GM18858 (cell line): ENCODE measurements at regions not wholly inside any gene's neighbourhood (a gene's known extent, or its start where the extent isn't known, plus 50 kb on each side); places are given as distances from the start of the nearest gene placed in this dataset.
"Not testable (repeated sequence)": the region's sequence is repeated elsewhere in the genome, so short reads cannot be mapped to it uniquely, and the experiment has no call there.

Experiments
- ATAC-seq: cut with Tn5 transposase; IDR thresholded peaks from one replicate; pipeline ENCODE4 v1.9.1; 2021; ENCODE audit not compliant: unreplicated experiment

GRCh38 chr6:115310156-115310555 is 750.5 kb downstream of the FRK start:
- ATAC-seq: no peak

- ATAC-seq: no peak
Measured at GRCh38 chr6:115302731-115303130, 758.0 kb downstream of the FRK start.

- no peak for ATAC-seq
Measured at GRCh38 chr6:115287467-115287866, 773.2 kb downstream of the FRK start.

GRCh38 chr6:115276881-115277565 is 783.7 kb downstream of the FRK start:
- ATAC-seq: no peak

- ATAC-seq: no peak
Measured at GRCh38 chr6:115272311-115272710, 788.4 kb downstream of the FRK start.

- no peak for ATAC-seq
Measured at GRCh38 chr6:115271434-115271833, 789.3 kb downstream of the FRK start.

GRCh38 chr6:115270953-115271352 is 789.7 kb downstream of the FRK start:
- no peak for ATAC-seq

- no peak for ATAC-seq
Measured at GRCh38 chr6:115241373-115241772, 819.3 kb downstream of the FRK start.

GRCh38 chr6:115221198-115221597 is 839.5 kb downstream of the FRK start:
- no peak for ATAC-seq

GRCh38 chr6:115220551-115221159 is 840.0 kb downstream of the FRK start:
- no peak for ATAC-seq

GRCh38 chr6:115219645-115220044 is 841.0 kb downstream of the FRK start:
- ATAC-seq: no peak

GRCh38 chr6:115216835-115217234 is 843.9 kb downstream of the FRK start:
- no peak for ATAC-seq

- ATAC-seq: no peak
Measured at GRCh38 chr6:115214283-115214682, 846.4 kb downstream of the FRK start.

GRCh38 chr6:115203381-115203780 is 857.3 kb downstream of the FRK start:
- no peak for ATAC-seq

GRCh38 chr6:115194981-115195638 is 852.3 kb upstream of the HS3ST5 start:
- ATAC-seq: no peak

GRCh38 chr6:115191989-115192388 is 849.2 kb upstream of the HS3ST5 start:
- ATAC-seq: no peak

GRCh38 chr6:115190534-115190933 is 847.7 kb upstream of the HS3ST5 start:
- no peak for ATAC-seq

- ATAC-seq: not testable (repeated sequence)
Measured at GRCh38 chr6:115175456-115175855, 832.6 kb upstream of the HS3ST5 start.

GRCh38 chr6:115165912-115166311 is 823.1 kb upstream of the HS3ST5 start:
- ATAC-seq: not testable (repeated sequence)

GRCh38 chr6:115159733-115160132 is 816.9 kb upstream of the HS3ST5 start:
- ATAC-seq: no peak

GRCh38 chr6:115137910-115138309 is 795.1 kb upstream of the HS3ST5 start:
- no peak for ATAC-seq

GRCh38 chr6:115133790-115134189 is 791.0 kb upstream of the HS3ST5 start:
- no peak for ATAC-seq
